ENCODE measurements at regions not wholly inside any gene's neighbourhood (a gene's known extent, or its start where the extent isn't known, plus 50 kb on each side); places are given as distances from the start of the nearest gene placed in this dataset.

DNA sequence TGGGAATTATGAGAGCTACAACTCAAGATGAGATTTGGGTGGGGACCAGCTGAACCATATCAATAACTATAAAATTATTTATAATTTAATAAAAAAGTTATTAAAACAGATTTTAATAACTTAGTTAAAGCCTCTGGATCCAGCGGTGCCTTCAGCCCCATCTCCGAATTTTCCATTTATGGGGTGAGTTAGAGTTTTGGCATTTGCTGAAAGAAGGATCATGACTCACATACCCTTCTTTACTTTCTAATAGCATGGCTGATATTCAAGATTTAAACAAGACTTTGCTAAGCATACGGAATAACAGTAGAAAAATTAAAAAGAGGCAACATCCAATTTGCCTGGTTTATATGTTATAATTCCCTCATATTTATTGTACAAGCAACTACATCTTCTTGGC is 94.5 kb downstream of the RDH14 start:
- DNase-seq (ENCODE audit: low read depth): no peak

DNA sequence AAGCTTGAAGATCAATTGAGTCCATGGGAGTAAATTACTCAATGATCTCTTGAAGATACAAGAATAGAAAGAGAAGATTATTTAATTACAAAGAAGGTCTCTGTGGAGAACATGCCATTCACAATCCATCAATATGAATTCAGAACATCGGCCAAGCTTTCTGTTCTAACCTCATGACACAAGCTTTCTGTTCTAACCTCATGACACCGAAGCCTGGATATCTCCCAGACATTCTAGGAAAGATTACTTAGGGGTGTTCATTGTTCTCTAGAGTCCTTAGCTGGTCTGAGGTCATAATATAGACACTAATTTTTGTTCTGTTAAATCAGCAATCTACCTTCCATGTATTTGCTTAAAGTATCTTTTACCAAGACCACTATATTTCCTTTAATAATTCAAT is 95.5 kb downstream of the RDH14 start:
- DNase-seq (ENCODE audit: low read depth): no peak

DNA sequence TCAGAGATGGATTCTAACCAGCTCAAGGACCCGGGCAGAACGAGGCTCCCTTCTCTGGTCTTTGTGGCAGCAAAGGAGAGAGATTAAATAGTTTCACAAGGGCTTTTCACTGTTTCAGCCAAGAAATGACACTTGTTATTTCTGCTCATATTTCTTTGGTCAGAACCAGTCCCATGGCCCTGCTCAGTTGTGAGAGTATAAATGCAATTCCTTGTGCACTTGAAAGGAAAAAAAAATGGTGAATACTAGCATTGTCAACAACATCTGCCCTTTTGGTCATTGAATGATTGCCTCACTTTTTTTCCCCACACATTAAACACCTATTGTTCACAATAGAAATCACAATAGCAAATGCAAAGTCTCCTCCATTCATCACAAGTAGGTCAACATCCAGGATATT is 104.4 kb downstream of the RDH14 start:
- no peak for DNase-seq (ENCODE audit: low read depth)

DNA sequence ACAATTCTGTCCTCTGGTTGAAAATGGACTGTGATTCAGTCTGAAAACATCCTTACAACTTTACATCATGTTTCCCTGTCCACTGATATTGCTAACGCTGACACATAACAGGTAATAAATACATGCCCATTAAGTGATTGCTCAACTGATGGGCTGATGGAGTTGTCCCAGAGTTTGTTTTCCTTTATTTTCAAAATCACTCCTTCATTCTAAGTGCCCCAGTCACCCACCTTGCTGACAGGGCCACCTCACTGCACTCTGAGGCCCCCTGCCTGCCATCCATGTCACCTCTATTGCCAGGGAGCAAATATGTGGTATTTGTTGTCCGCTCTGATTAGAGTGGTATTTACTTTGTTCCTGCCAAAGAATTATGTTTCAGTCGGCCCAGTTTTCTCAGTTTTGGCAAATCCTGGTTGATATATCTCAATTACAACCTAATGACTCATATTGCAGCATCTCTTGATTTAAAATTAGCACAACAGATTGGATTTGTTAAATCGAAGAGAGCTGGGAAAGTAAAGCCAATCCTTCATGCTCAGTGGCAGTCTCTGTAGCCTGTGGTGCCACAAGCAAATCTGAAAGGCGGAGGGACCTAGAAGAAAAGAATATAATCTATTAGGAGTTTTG is 105.1 kb downstream of the RDH14 start:
- no peak for DNase-seq (ENCODE audit: low read depth)

DNA sequence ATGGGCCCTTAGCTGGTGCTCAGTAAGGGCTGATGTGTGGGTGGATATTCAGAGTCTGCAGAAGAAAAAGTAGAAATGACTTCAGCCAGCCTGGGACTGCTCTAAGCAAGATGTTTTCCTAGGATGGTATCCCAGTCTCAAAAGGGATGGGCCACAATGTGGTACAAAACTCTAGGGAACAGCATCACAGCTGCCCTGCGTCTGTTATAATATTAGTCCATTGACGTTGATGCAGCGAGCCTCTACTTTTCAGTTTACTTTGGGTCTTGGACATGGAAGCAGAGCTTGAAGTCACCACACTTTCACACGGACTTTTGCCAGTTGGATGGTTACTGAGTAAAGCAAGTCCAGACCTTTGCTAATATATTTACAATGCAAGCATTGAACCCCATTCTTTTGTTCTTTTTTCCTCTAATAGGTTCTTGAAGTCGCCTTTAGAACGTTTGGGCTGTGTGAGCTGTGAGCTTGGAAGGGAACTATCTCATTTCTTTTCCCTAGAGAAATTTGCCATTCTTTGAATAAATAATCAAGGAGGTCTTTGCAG is 105.7 kb downstream of the RDH14 start:
- no peak for DNase-seq (ENCODE audit: low read depth)

DNA sequence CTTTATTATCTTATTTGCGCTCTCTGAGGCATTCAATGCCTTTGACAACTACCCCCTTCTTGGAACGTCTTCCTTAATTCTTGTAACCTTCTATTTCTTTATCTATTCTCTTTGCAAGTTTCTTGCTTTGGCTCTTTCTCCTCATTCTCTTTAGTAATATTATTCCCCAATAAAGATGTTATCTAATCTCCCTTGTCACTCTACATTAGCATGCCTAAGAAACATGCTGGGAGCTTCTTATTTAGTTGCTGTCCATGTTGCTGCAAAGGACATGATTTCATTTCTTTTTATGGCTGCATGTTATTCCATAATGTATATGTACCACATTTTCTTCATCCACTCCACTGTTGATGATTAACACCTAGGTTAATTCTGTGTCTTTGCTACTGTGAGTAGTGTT is 113.7 kb downstream of the RDH14 start:
- DNase-seq (ENCODE audit: low read depth): no peak

DNA sequence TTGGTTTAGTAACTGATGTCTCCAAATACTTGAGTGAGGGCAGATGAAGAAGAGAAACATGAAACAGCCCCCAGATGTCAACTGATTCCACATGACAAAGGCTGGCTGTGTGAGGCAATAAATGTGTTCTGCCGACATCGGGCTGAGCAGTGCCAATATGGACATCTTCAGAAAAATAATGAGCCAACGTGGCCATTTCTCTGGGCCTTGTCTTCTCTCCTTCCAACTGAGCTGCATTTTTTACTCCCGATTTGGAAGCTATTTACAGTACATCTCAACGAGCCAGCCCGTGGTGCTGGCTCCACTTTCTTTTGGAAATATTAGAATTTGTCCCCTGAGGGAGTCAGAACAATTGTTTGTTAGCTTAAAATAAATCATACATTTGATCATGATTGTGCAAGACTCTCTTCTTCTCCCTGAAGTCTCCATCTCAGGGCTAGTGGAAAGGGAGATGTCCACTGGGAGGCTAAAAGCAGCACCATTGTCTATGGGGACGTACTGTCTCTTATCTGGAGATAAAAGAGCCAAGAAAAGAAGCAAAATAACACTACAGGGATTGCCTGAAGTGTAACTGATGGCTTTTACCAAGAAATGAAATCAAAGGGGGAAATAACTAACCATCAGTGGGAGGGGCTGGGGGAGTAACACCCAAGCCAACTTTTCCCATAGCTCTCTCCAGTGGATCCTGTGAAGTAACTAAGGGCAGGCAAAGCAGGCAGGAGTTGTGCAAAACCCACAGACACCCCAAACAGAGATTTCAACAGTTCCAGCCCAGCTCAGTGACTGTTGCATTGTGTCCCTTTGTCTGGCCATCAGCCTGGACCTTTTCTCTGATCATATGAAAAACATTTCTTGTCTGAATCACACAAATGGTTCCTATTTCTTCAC is 114.8 kb downstream of the RDH14 start:
- DNase-seq (ENCODE audit: low read depth): no peak

DNA sequence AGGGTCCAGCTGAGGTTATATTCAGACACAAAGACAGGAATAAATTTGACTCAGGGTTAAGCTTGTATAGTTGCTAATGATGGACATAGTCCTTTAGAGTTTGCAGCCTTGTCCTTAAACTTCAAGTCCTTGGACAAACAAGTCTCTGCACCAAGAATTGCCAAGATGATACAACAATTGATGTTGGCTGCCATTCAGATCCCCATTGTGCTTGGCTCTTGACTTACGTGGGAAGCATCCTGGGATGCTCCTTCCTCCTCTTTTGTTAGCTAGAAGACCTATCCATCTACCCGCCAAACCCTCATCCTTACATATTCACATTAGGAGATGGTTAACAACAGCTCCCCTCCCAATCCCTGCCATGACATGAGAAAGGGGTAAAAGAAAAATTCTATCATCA is 115.6 kb downstream of the RDH14 start:
- no peak for DNase-seq (ENCODE audit: low read depth)

DNA sequence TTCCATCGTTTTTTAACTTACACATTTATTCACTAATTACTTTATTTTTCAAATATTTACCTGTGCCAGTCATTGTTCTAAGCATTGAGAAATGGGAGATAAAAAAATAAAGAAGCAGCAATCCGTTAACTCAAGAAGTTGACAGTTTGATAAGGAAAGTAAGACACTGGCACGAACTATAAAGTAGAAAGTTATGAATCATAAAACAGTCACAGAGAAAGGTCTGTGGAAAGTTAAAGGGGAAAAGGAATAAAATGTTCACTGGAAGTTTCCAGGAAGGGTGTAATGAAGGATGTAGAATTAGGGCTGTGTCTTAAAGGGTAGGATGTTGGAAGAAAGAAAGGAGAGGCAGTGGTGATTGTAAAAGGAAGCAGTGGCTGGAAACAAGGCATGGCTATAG is 118.9 kb downstream of the RDH14 start:
- no peak for DNase-seq (ENCODE audit: low read depth)

DNA sequence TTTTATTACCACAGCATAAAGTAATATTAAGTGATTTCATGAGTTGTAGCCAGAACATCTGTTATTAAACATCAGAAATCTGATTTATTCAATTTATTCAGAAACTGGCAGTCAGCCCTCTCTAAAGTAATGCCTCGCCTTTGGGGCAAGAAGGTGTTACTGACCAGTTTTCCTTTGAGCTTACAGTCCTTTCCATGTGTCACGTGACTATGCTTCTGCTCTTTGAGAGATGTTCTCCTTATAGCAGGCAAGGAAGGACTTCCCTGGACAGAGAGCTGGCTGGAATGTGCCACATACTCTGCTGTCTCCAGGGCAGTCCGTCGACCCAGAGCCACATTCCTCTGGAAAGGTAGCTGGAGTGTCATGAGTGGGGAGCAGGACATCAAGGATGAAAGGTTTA is 119.7 kb downstream of the RDH14 start:
- no peak for DNase-seq (ENCODE audit: low read depth)

DNA sequence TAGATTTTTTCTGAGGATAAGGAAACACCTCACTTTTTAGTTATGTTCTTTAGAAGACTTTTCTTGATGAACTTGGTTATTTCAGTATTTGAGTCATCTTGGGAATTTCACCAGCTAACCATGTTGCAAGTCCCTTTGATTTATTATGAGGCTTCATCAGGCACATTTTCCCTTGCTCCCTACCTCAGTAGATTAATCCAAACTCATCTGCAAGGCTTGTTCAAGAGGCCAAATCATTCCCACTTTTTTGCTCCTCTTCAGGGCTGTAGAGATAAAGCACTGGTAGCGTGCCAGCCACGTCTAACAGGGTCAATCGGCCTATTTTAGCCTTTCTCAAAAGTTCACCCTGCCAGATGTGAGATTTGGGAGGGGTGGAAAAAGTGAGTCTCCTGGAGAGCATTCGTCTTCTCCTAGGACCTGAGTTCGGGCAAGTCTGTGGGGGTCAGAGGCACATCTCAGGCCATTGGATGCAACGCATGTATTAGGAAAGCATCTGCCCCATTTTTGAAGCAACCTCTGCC is 120.3 kb downstream of the RDH14 start:
- DNase-seq (ENCODE audit: low read depth): no peak

DNA sequence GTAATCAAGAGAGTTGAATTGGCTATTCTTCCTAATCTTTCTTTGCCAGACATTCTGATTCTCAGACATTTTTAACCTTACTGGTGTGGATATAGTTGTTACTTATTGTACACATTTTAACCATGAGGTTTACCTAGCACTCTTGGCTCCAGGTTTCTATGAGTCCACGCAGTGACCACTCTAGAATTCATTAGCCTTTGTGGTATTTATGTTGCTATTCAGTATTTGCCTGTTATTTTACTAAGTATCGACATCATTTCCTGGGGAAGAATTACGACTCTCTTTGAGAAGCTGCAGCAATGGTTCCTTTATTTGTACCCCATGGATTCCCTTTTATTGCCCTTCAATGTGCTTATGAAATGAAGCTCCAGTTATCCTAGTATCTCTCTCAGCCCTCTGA is 120.7 kb downstream of the RDH14 start:
- no peak for DNase-seq (ENCODE audit: low read depth)

DNA sequence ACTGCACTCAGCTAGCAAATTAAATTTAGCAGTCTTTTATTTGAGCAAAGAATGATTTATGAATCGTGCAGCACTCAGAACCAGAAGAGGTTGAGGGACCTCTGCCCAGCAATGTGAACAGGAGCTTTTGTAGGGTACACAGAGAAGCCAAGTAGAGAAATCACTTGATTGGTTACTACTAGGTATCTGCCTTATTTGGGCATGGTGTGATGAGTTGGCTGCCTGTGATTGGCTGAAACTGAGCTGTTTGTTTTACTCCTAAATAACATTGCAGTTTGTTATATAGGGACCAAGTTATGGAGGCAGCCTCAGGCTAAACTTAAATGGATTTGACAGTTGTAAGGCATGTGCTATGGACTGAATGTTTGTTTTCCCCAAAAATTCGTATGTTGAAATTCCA is 122.5 kb downstream of the RDH14 start:
- no peak for DNase-seq (ENCODE audit: low read depth)

DNA sequence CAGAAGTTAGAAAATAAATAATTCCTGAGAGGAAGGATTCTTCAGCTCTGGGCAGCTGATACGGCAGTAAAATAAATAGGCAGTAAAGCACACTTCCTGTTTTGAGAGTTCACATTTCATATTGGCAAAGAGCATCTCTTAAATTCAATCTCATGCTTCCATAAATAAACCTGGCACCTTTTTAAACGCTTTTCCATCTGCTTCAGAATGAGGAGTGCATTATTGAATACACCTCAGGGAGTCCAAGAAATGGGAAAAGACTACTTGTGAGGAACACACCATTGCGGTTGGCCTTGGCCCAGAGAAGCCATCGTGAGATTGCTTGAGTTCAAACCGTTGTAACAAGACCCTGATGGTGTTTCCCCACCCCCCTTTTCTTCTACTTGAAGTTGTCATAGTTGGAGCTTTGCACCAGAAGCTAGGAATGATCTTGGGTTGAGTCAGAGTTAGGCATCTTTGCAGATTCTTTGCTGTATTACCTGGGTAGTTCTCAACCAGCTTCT is 123.9 kb downstream of the RDH14 start:
- DNase-seq (ENCODE audit: low read depth): no peak

DNA sequence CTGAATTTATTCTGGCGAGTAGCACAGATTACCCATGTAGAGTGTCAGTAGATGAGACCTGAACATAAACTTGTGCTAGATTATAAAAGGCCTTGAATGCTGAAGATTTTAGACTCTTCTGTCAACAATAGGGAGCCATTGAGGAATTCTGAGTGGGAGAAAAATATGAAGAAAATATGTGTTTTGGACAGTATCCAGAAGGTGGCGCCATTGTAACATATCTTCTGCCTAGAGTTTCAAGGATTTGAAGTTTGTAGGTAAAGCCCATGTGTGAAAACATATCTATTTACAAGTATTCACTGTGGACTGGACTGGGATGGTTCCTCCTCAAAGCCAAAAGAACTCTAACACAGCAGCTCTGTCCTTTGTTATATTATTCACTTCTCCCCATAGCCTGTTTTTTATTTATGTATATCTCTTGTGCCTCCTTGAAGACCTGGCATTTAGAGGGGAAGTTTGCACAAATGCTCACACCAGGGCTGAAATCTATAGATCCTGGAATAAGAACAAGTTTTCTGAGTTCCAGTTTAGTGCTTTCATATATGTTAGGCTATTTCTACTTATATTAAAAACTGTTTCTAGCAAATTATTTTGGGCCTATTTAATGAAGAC is 124.9 kb downstream of the RDH14 start:
- no peak for DNase-seq (ENCODE audit: low read depth)

DNA sequence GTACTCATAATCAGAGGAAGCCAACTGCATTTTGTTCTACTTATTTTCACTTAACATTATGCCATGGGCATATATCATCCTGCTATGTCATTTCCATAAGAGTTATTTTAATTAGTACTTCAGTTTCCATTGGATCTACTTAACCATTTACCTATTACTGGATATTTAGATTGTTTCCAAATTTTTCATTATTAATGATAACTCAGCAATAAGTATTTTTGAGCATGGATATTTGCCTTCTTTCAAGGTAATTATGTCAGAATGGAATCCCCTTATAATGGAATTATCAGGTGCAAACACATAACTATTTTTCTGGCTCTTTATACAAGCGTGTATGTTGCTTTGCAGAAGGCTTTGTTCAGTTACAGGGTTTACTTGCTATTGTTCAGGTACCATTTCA is 126.6 kb downstream of the RDH14 start:
- DNase-seq (ENCODE audit: low read depth): no peak

DNA sequence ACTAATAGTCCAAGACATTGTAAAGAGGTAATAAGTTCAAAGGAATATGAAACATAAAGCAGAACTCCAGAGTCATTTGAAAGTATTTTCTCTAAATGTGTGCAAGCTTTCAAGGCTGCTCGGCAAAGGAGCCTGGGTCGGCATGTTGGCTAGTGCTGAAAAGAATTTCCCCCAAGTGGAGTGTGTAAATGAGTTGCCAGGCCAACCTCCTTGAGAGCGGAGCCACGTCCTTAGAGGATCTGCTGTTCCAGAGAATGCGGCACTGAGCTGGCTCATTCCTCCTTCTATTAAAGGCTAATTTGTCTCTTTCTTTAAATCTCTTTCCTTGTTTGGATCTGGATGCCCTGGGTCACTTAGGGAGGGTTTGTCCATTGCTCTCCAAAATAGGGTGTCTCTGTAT is 127.5 kb downstream of the RDH14 start:
- DNase-seq (ENCODE audit: low read depth): no peak

DNA sequence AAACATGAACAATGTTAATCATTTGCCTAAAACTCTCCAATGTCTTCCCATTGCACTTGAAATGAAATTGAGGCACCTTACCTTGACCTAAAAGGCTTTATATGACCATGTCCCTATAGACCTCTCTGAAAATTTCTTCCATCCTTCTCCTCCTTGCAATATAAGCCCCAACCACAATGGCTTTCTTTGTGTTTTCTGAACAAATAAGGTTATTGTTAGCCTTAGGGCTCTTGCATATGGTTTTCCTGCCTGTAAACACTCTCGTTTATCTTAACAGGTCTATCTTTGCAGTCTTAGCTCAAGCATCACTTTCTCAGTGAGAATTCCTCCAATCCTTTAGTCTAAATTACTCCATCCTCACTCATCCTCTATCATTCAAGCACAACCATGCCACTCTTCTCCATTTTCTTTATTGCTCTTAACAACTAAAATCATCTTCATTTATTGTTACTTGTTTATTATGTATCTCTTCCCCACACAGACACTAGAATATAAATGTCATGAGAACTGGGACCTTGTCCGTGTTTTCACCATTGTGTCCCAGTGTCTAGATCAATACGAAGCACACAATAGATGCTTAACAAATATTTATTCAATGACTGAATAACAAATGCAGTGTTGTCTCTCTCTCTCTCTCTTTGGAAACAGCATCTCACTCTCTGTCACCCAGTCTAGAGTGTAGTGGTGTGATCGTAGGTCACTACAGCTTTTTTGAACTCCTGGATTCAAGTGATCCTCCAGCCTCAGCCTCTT is 129.3 kb downstream of the RDH14 start:
- DNase-seq (ENCODE audit: low read depth): no peak

DNA sequence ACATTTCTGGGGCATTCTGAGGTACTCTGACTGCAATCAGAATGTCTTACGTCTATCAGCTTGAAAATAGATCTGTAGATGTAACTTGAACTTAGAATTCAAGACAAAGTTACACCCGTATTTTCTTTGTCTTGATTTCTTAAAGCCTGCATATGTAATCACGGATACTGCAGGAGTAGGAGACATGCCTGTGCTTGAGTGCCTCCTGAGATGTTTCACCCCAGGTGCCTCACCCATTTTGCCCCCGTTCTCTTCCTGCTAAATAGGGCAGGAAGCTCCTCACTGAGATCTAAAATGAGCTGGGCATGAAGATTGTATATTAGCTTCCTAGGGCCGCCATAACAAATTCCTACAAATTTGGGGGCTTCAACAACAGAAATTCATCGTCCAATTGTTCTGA is 131.9 kb downstream of the RDH14 start:
- DNase-seq (ENCODE audit: low read depth): no peak

DNA sequence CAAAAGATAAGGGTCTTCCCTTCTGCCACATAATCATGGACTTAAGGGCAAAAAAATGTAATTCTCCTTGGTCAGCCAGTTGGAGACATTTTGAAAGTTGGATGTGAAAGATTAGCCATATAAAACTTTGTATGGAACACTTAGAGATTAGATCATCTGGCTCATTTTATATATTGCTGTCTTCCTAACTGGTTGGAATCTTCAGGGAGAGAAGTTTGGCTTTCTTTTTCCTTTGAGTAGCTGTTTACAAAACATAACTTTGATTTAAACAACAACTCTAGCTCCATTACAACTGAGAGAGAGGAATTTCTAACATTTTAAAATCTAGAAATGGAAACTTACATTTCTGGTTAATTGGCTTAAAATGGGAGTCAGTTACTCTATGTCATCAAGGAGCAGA is 132.7 kb downstream of the RDH14 start:
- DNase-seq (ENCODE audit: low read depth): no peak

DNA sequence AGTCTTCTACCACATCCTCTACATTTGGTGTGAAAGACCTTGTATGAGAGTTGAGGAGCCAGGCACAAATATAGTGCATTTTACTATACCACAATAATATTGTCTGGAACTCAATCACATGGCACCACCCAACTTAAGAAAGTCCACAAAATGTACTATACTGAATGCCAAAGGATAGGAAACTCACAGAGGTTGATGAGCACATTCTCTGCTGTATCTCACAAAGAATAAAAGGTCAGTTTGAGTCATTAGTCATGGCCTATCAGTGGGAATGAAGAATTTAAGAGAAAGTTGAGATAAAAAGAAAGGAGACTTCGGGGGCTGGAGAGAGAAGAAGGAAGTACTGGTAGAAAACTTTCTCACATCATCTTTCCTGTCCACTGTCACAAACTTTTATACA is 134.3 kb downstream of the RDH14 start:
- no peak for DNase-seq (ENCODE audit: low read depth)

DNA sequence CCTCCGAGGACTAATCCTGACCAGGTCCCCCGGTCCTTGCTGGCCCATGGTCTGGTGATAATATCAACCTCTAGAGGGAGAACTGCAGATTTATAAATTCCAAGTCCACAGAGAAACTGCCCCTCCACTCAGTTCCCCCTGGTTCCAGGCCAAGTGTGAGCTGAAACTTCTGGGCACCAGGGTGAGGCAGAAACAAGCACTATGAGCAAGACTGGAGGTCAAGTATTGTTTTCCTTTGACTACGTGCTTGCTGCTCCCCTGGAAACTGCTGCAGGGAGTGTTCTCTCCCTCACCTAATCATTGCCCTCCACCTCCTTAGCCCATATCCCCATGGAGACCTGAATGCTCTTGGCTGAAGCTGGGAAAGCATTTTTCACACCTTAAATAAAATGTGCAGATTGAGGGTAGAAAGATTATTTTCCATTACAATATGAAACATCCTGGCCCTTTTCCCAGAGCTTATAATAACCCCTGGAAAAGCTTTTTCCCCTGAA is 135.2 kb downstream of the RDH14 start:
- no peak for DNase-seq (ENCODE audit: low read depth)

Measured in activated gamma-delta T cell treated with anti-CD3 and anti-CD28 coated beads, Interleukin-2, amount 50 U/mL, for 16 hours (primary cell).